CD4-positive, alpha-beta T cell treated with Interleukin-12 subunit alpha and Interleukin-12 subunit beta, for 1 hour (primary cell): ENCODE measurements at regions not wholly inside any gene's neighbourhood (a gene's known extent, or its start where the extent isn't known, plus 50 kb on each side); places are given as distances from the start of the nearest gene placed in this dataset.

ENCODE experiments used
- DNase-seq: peaks from one replicate; pipeline ENCODE4 v3.0.0-alpha.2; 2020

- no peak for DNase-seq
Observed at GRCh38 chr22:49046000-49046545, 781.6 kb downstream of the BRD1 start.

- DNase-seq: no peak
Observed at GRCh38 chr22:49045276-49045675, 782.4 kb downstream of the BRD1 start.

GRCh38 chr22:49044776-49045175, 782.9 kb downstream of the BRD1 start:
- no peak for DNase-seq

- no peak for DNase-seq
Observed at GRCh38 chr22:49044091-49044490, 783.6 kb downstream of the BRD1 start.

- no peak for DNase-seq
Observed at GRCh38 chr22:49042877-49043859, 784.5 kb downstream of the BRD1 start.

- DNase-seq: no peak
Observed at GRCh38 chr22:49042066-49042465, 785.6 kb downstream of the BRD1 start.

GRCh38 chr22:49040754-49041467, 786.8 kb downstream of the BRD1 start:
- no peak for DNase-seq

GRCh38 chr22:49040111-49040510, 787.6 kb downstream of the BRD1 start:
- DNase-seq: no peak

GRCh38 chr22:49039625-49040024, 788.0 kb downstream of the BRD1 start:
- DNase-seq: no peak

- DNase-seq: no peak
Observed at GRCh38 chr22:49037701-49038245, 789.9 kb downstream of the BRD1 start.

- DNase-seq: no peak
Observed at GRCh38 chr22:49036513-49036912, 791.2 kb downstream of the BRD1 start.

- no peak for DNase-seq
Observed at GRCh38 chr22:49035818-49036457, 791.7 kb downstream of the BRD1 start.

- DNase-seq: no peak
Observed at GRCh38 chr22:49034836-49035817, 792.5 kb downstream of the BRD1 start.

GRCh38 chr22:49033616-49034015, 794.1 kb downstream of the BRD1 start:
- DNase-seq: no peak

- DNase-seq: no peak
Observed at GRCh38 chr22:49032821-49033220, 794.9 kb downstream of the BRD1 start.

GRCh38 chr22:49031746-49032330, 795.8 kb downstream of the BRD1 start:
- no peak for DNase-seq

- no peak for DNase-seq
Observed at GRCh38 chr22:49028111-49028510, 799.6 kb downstream of the BRD1 start.

- DNase-seq: no peak
Observed at GRCh38 chr22:49027368-49027670, 800.4 kb downstream of the BRD1 start.

- no peak for DNase-seq
Observed at GRCh38 chr22:49026494-49027367, 800.9 kb downstream of the BRD1 start.

GRCh38 chr22:49025791-49026493, 801.7 kb downstream of the BRD1 start:
- DNase-seq: no peak
